GM23338 (cell line): ENCODE measurements at regions not wholly inside any gene's neighbourhood (a gene's known extent, or its start where the extent isn't known, plus 50 kb on each side); places are given as distances from the start of the nearest gene placed in this dataset.
A peak's percentile ranks its signal among the peaks of the same experiment; 100 is the strongest.

Experiments used
- ATAC-seq: fragments of 200-7000 bp; cut with Tn5 transposase; 3 replicates; pipeline ENCODE4 v1.9.1; 2020
- DNase-seq: peaks from one replicate; pipeline ENCODE4 v3.0.0-alpha.2; 2015; ENCODE audit warnings: low spot score
- H2AFZ ChIP-seq: fragments of 200-600 bp; sonication (generic); 2 replicates; pipeline ENCODE4 v1.8.0; 2016; ENCODE audit warnings: antibody characterized with exemption, mild to moderate bottlenecking, moderate library complexity
- H3F3A ChIP-seq: fragments of 200-600 bp; sonication (generic); replicated peaks from 2 replicates; pipeline ENCODE4 v1.8.0; 2017; ENCODE audit warnings: antibody characterized with exemption, mixed run types, low read depth
- H3K27ac ChIP-seq: fragments of 200-600 bp; sonication (generic); 2 replicates; pipeline ENCODE4 v1.6.1; 2016; ENCODE audit warnings: low read depth
- H3K27me3 ChIP-seq: fragments of 200-600 bp; sonication (generic); 2 replicates; pipeline ENCODE4 v1.8.0; 2016; ENCODE audit warnings: mild to moderate bottlenecking, mixed run types, moderate library complexity; ENCODE audit not compliant: insufficient read depth
- H3K36me3 ChIP-seq: fragments of 200-600 bp; sonication (generic); 2 replicates; pipeline ENCODE4 v1.8.0; 2016; ENCODE audit warnings: mild to moderate bottlenecking; ENCODE audit not compliant: insufficient read depth
- H3K4me1 ChIP-seq: fragments of 200-600 bp; sonication (generic); 2 replicates; pipeline ENCODE4 v1.8.0; 2016; ENCODE audit warnings: mild to moderate bottlenecking, moderate library complexity; ENCODE audit not compliant: insufficient read depth
- H3K4me2 ChIP-seq: fragments of 200-600 bp; sonication (generic); 2 replicates; pipeline ENCODE4 v1.7.1; 2017; ENCODE audit warnings: mixed run types
- H3K4me3 ChIP-seq: fragments of 200-600 bp; sonication (generic); 2 replicates; pipeline ENCODE4 v1.6.1; 2016; ENCODE audit warnings: mixed run types
- H3K79me2 ChIP-seq: fragments of 200-600 bp; sonication (generic); replicated peaks from 2 replicates; pipeline ENCODE4 v1.8.0; 2017; ENCODE audit warnings: mild to moderate bottlenecking; ENCODE audit not compliant: insufficient read depth
- H3K9me2 ChIP-seq: fragments of 200-600 bp; sonication (generic); 2 replicates; pipeline ENCODE4 v1.8.0; 2017; ENCODE audit not compliant: insufficient read depth
- H4K20me1 ChIP-seq: fragments of 200-600 bp; sonication (generic); replicated peaks from 2 replicates; pipeline ENCODE4 v1.8.0; 2017; ENCODE audit warnings: mild to moderate bottlenecking; ENCODE audit not compliant: insufficient read depth
- H3K27ac Mint-ChIP-seq: 2 replicates; pipeline ENCODE4 v1.8.0; 2020; ENCODE audit warnings: inconsistent platforms, mild to moderate bottlenecking, moderate library complexity, mixed read lengths
- H3K27me3 Mint-ChIP-seq: 3 replicates; pipeline ENCODE4 v1.8.0; 2022; ENCODE audit warnings: low read depth, mild to moderate bottlenecking, moderate library complexity, mixed read lengths, inconsistent platforms; ENCODE audit not compliant: insufficient read depth, poor library complexity
- H3K36me3 Mint-ChIP-seq: 3 replicates; pipeline ENCODE4 v1.8.0; 2021; ENCODE audit warnings: low read depth, mild to moderate bottlenecking, inconsistent platforms, moderate library complexity, mixed read lengths
- H3K4me1 Mint-ChIP-seq: 3 replicates; pipeline ENCODE4 v1.8.0; 2020; ENCODE audit warnings: mild to moderate bottlenecking, inconsistent platforms, mixed read lengths
- H3K4me3 Mint-ChIP-seq: 3 replicates; pipeline ENCODE4 v1.8.0; 2021; ENCODE audit warnings: moderate library complexity, mild to moderate bottlenecking, inconsistent platforms, mixed read lengths
- H3K9me3 Mint-ChIP-seq: 3 replicates; pipeline ENCODE4 v1.8.0; 2020; ENCODE audit warnings: moderate library complexity, mild to moderate bottlenecking, inconsistent platforms, mixed read lengths
- EZH2 ChIP-seq: fragments of 200-600 bp; sonication (generic); IDR thresholded peaks from one replicate; pipeline ENCODE4 v1.8.0; 2017; ENCODE audit warnings: antibody characterized with exemption, mild to moderate bottlenecking, low read depth; ENCODE audit not compliant: unreplicated experiment
- EZH2phosphoT487 ChIP-seq: fragments of 200-600 bp; sonication (generic); IDR thresholded peaks from one replicate; pipeline ENCODE4 v1.8.1; 2018; ENCODE audit warnings: antibody characterized with exemption; ENCODE audit not compliant: unreplicated experiment
- POLR2AphosphoS5 ChIP-seq: IDR thresholded peaks from 2 replicates; pipeline ENCODE4 v1.6.1; 2016; ENCODE audit warnings: antibody characterized with exemption, low read depth
- ZNF114 ChIP-seq: fragments of 250-450 bp; sonication (Bioruptor Pico); IDR thresholded peaks from 2 replicates; pipeline ENCODE4 v1.5.0; 2020; ENCODE audit warnings: mild to moderate bottlenecking, moderate library complexity
- ZNF331 ChIP-seq: fragments of 250-450 bp; sonication (Bioruptor Pico); IDR thresholded peaks from 2 replicates; pipeline ENCODE4 v1.5.0; 2020; ENCODE audit warnings: low read depth, mild to moderate bottlenecking, moderate library complexity
- TF ChIP-seq, protein P1 (sequence below): IDR thresholded peaks from 2 replicates; pipeline ENCODE4 v1.6.1; 2016; ENCODE audit warnings: antibody characterized with exemption
- TF ChIP-seq, protein P2 (sequence below), 2 experiments: fragments of 200-600 bp in 1 of 2; sonication (generic) in 1 of 2; conservative IDR thresholded peaks; 2 replicates each; pipeline versions ENCODE4 v1.5.1 to v1.6.1; 2016 to 2017; ENCODE audit warnings: antibody characterized with exemption in 2 of 2, low read depth in 2 of 2, mild to moderate bottlenecking in 2 of 2, moderate library complexity in 1 of 2

GRCh38 chr11:29280452-29280851, 736.4 kb downstream of the KCNA4 start (continued):
- TF ChIP-seq EZH2phosphoT487 (no peak), ZNF331 (CRISPR knock-in tag) (no peak), EZH2 (no peak)
- TF ChIP-seq, protein P1, sequence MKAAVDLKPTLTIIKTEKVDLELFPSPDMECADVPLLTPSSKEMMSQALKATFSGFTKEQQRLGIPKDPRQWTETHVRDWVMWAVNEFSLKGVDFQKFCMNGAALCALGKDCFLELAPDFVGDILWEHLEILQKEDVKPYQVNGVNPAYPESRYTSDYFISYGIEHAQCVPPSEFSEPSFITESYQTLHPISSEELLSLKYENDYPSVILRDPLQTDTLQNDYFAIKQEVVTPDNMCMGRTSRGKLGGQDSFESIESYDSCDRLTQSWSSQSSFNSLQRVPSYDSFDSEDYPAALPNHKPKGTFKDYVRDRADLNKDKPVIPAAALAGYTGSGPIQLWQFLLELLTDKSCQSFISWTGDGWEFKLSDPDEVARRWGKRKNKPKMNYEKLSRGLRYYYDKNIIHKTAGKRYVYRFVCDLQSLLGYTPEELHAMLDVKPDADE, result no peak

DNA sequence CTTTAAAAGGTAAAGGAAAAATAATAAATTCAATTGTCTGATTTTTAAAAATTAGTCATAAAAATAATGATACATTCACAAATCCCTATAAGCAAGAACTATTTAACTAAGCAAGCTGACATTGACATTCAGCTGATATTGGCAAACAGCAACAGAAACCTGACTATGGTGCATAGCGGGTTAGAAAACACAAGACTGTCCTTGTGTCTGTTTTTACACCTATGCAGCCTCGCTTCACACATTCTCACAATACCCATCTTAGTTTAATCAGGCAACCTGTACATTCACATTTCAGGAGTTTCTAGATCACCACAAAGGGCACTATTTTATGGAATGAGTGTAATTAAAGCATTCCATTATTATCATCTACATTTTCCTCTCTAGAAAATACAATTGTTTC, 737.1 kb downstream of the KCNA4 start:
- no peaks in the 10 kb centered on the region for H3K27me3 Mint-ChIP-seq
- H3K9me3 Mint-ChIP-seq, result no peaks in the 10 kb centered on the region
- Histone ChIP-seq H4K20me1 (no peaks in the 10 kb centered on the region), H3K9me2 (no peaks in the 10 kb centered on the region), H3K27me3 (no peaks in the 10 kb centered on the region), H2AFZ (no peak overlapping the region), H3K79me2 (no peaks in the 10 kb centered on the region), H3K4me2 (no peak overlapping the region), H3K4me1 (no peaks in the 10 kb centered on the region), H3K36me3 (no peaks in the 10 kb centered on the region), H3F3A (no peaks in the 10 kb centered on the region), H3K4me3 (no peak overlapping the region), H3K27ac (no peak overlapping the region)
- DNase-seq (no peak), ATAC-seq (no peak)
- H3K36me3 Mint-ChIP-seq, result no peaks in the 10 kb centered on the region
- no peak for TF ChIP-seq POLR2AphosphoS5
- H3K27ac Mint-ChIP-seq, result no peak overlapping the region
- H3K4me1 Mint-ChIP-seq, result no peaks in the 10 kb centered on the region
- H3K4me3 Mint-ChIP-seq, result no peak overlapping the region

GRCh38 chr11:29272019-29272654, 744.7 kb downstream of the KCNA4 start:
- ATAC-seq, result peak; percentile 43
- Mint-ChIP-seq H3K36me3 (no peaks in the 10 kb centered on the region), H3K4me1 (no peaks in the 10 kb centered on the region), H3K4me3 (no peak overlapping the region), H3K9me3 (no peaks in the 10 kb centered on the region), H3K27ac (no peak overlapping the region), H3K27me3 (no peaks in the 10 kb centered on the region)
- H3K4me2 ChIP-seq, result no peak overlapping the region
- no peaks in the 10 kb centered on the region for H3K36me3 ChIP-seq
- H2AFZ ChIP-seq, result no peak overlapping the region
- TF ChIP-seq, protein P2, sequence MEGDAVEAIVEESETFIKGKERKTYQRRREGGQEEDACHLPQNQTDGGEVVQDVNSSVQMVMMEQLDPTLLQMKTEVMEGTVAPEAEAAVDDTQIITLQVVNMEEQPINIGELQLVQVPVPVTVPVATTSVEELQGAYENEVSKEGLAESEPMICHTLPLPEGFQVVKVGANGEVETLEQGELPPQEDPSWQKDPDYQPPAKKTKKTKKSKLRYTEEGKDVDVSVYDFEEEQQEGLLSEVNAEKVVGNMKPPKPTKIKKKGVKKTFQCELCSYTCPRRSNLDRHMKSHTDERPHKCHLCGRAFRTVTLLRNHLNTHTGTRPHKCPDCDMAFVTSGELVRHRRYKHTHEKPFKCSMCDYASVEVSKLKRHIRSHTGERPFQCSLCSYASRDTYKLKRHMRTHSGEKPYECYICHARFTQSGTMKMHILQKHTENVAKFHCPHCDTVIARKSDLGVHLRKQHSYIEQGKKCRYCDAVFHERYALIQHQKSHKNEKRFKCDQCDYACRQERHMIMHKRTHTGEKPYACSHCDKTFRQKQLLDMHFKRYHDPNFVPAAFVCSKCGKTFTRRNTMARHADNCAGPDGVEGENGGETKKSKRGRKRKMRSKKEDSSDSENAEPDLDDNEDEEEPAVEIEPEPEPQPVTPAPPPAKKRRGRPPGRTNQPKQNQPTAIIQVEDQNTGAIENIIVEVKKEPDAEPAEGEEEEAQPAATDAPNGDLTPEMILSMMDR (conservative IDR thresholded peaks at IDR 0.05; ENCODE audit: low read depth in 2 of 2), result peak in 1 of 2 experiments; percentile 48; a peak in 3 of 4 replicates
- TF ChIP-seq ZNF114 (CRISPR knock-in tag), result no peak
- no peaks in the 10 kb centered on the region for H3F3A ChIP-seq
- H3K79me2 ChIP-seq, result no peaks in the 10 kb centered on the region
- H3K4me3 ChIP-seq, result no peak overlapping the region
- H3K9me2 ChIP-seq, result no peaks in the 10 kb centered on the region
- H3K4me1 ChIP-seq, result no peaks in the 10 kb centered on the region
- H3K27me3 ChIP-seq, result no peaks in the 10 kb centered on the region
- DNase-seq, result peak; percentile 27
- H4K20me1 ChIP-seq, result no peaks in the 10 kb centered on the region
- H3K27ac ChIP-seq, result no peak overlapping the region
